HEK293 (cell line): ENCODE measurements at regions not wholly inside any gene's neighbourhood (a gene's known extent, or its start where the extent isn't known, plus 50 kb on each side); places are given as distances from the start of the nearest gene placed in this dataset.

Experiments used
- CTCF ChIA-PET: fragments of 350-600 bp; formaldehyde crosslinking; extraction: SDS; loops from one replicate; lab custom pipeline; 2021; ENCODE audit warnings: antibody characterized with exemption; lab: Yijun Ruan, JAX
- POLR2A ChIA-PET: fragments of 300-600 bp; formaldehyde crosslinking; extraction: SDS; loops from one replicate; lab custom pipeline; 2020; ENCODE audit warnings: antibody characterized with exemption, inconsistent platforms; lab: Yijun Ruan, JAX
- H3K27ac ChIP-seq: fragments of 200-500 bp; sonication (Bioruptor generic); 2 replicates; pipeline ENCODE4 v1.5.1; 2014; ENCODE audit warnings: low read depth, low read length, control low read depth, inconsistent platforms; ENCODE audit errors: extremely low read depth
- H3K36me3 ChIP-seq, 2 experiments: fragments of 200-500 bp in 1 of 2; sonication (Bioruptor generic) in 1 of 2; 1 replicate in 1 of 2; 2 replicates in 1 of 2; pipeline ENCODE4 v1.5.1; 2014 to 2017; ENCODE audit warnings: inconsistent platforms in 2 of 2, low read length in 2 of 2; ENCODE audit not compliant: control insufficient read depth in 2 of 2, insufficient read depth in 1 of 2
- H3K4me1 ChIP-seq: fragments of 200-500 bp; sonication (Bioruptor generic); 2 replicates; pipeline ENCODE4 v1.5.1; 2014; ENCODE audit warnings: mild to moderate bottlenecking, low read length, inconsistent platforms; ENCODE audit not compliant: control insufficient read depth, insufficient read depth
- H3K4me3 ChIP-seq: 2 replicates; pipeline ENCODE4 v1.5.1; 2011; ENCODE audit warnings: low read depth, mild to moderate bottlenecking, control low read depth, low read length, moderate library complexity
- H3K9me3 ChIP-seq: fragments of 200-500 bp; sonication (Bioruptor generic); 2 replicates; pipeline ENCODE4 v1.5.1; 2014; ENCODE audit warnings: low read depth, low read length, inconsistent platforms; ENCODE audit not compliant: control insufficient read depth, insufficient read depth
- OSR2 ChIP-seq: fragments of 450-650 bp; formaldehyde crosslinking; IDR thresholded peaks from 2 replicates; pipeline ENCODE4 v1.5.1; 2016; ENCODE audit warnings: missing biosample characterization, missing genetic modification characterization
- SP2 ChIP-seq: fragments of 450-650 bp; formaldehyde crosslinking; IDR thresholded peaks from 2 replicates; pipeline ENCODE4 v1.5.1; 2016; ENCODE audit warnings: missing biosample characterization, missing genetic modification characterization
- ZBTB44 ChIP-seq: fragments of 450-650 bp; IDR thresholded peaks from 2 replicates; pipeline ENCODE4 v1.5.1; 2018; ENCODE audit warnings: missing biosample characterization, mild to moderate bottlenecking, missing genetic modification characterization
- ZNF112 ChIP-seq: fragments of 450-650 bp; formaldehyde crosslinking; IDR thresholded peaks from 2 replicates; pipeline ENCODE4 v1.5.0; 2017; ENCODE audit warnings: missing biosample characterization, missing genetic modification characterization
- ZNF16 ChIP-seq: fragments of 450-650 bp; formaldehyde crosslinking; IDR thresholded peaks from 2 replicates; pipeline ENCODE4 v1.5.1; 2016; ENCODE audit warnings: low read depth, missing biosample characterization, missing genetic modification characterization
- ZNF18 ChIP-seq: fragments of 450-650 bp; formaldehyde crosslinking; IDR thresholded peaks from 2 replicates; pipeline ENCODE4 v1.5.1; 2016; ENCODE audit warnings: missing biosample characterization, missing genetic modification characterization
- ZNF354C ChIP-seq: fragments of 450-650 bp; formaldehyde crosslinking; IDR thresholded peaks from 2 replicates; pipeline ENCODE4 v1.5.1; 2016; ENCODE audit warnings: missing biosample characterization, missing genetic modification characterization, low read depth, borderline replicate concordance
- ZNF548 ChIP-seq: fragments of 450-650 bp; formaldehyde crosslinking; IDR thresholded peaks from 2 replicates; pipeline ENCODE4 v1.5.1; 2016; ENCODE audit warnings: missing biosample characterization, missing genetic modification characterization
- ZNF596 ChIP-seq: fragments of 450-650 bp; IDR thresholded peaks from 2 replicates; pipeline ENCODE4 v1.5.0; 2018; ENCODE audit warnings: missing biosample characterization, mild to moderate bottlenecking, missing genetic modification characterization, moderate library complexity
- ZNF654 ChIP-seq: fragments of 450-650 bp; formaldehyde crosslinking; IDR thresholded peaks from 2 replicates; pipeline ENCODE4 v1.5.1; 2016; ENCODE audit warnings: low read depth, missing biosample characterization, missing genetic modification characterization
- ZNF692 ChIP-seq: fragments of 450-650 bp; formaldehyde crosslinking; IDR thresholded peaks from 2 replicates; pipeline ENCODE4 v1.5.1; 2016; ENCODE audit warnings: missing biosample characterization, missing genetic modification characterization
- ZNF830 ChIP-seq: fragments of 450-650 bp; IDR thresholded peaks from 2 replicates; pipeline ENCODE4 v1.5.0; 2018; ENCODE audit warnings: missing biosample characterization, missing genetic modification characterization, low read depth, mild to moderate bottlenecking, moderate library complexity
- TF ChIP-seq, protein P1 (sequence below): fragments of 450-650 bp; formaldehyde crosslinking; IDR thresholded peaks from 2 replicates; pipeline ENCODE4 v1.5.1; 2016; ENCODE audit warnings: missing biosample characterization, missing genetic modification characterization
- TF ChIP-seq, protein P2 (sequence below): fragments of 450-650 bp; formaldehyde crosslinking; IDR thresholded peaks from 2 replicates; pipeline ENCODE4 v1.5.1; 2016; ENCODE audit warnings: missing biosample characterization, missing genetic modification characterization
- TF ChIP-seq, protein P3 (sequence below): fragments of 450-650 bp; formaldehyde crosslinking; IDR thresholded peaks from 2 replicates; pipeline ENCODE4 v1.5.1; 2016; ENCODE audit warnings: missing biosample characterization, missing genetic modification characterization

DNA sequence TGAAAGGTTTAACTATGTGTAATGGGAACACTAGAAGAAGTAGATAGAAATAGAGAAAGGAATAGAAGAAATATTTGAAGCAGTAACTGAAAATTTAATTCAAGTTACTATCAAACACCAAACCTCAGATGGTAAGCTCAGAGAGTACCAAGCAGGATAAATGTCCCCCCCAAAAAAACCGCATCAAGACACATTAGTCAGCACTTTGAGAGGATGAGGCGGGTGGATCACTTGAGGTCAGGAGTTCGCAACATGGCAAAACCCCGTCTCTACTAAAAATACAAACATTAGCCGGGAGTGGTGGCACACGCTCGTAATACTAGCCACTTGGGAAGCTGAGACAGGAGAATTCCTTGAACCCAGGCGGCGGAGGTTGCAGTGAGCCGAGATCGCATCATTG lies 253.1 kb downstream of the C6orf118 start (continued):
- TF ChIP-seq ZBTB44 (no peak), ZNF692 (tag by site-specific recombination) (no peak)
- TF ChIP-seq, protein P1, sequence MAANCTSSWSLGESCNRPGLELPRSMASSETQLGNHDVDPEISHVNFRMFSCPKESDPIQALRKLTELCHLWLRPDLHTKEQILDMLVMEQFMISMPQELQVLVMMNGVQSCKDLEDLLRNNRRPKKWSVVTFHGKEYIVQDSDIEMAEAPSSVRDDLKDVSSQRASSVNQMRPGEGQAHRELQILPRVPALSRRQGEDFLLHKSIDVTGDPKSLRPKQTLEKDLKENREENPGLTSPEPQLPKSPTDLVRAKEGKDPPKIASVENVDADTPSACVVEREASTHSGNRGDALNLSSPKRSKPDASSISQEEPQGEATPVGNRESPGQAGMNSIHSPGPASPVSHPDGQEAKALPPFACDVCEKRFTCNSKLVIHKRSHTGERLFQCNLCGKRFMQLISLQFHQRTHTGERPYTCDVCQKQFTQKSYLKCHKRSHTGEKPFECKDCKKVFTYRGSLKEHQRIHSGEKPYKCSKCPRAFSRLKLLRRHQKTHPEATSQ (tag by site-specific recombination) = no peak
- TF ChIP-seq, protein P2, sequence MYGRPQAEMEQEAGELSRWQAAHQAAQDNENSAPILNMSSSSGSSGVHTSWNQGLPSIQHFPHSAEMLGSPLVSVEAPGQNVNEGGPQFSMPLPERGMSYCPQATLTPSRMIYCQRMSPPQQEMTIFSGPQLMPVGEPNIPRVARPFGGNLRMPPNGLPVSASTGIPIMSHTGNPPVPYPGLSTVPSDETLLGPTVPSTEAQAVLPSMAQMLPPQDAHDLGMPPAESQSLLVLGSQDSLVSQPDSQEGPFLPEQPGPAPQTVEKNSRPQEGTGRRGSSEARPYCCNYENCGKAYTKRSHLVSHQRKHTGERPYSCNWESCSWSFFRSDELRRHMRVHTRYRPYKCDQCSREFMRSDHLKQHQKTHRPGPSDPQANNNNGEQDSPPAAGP (tag by site-specific recombination) = no peak

DNA sequence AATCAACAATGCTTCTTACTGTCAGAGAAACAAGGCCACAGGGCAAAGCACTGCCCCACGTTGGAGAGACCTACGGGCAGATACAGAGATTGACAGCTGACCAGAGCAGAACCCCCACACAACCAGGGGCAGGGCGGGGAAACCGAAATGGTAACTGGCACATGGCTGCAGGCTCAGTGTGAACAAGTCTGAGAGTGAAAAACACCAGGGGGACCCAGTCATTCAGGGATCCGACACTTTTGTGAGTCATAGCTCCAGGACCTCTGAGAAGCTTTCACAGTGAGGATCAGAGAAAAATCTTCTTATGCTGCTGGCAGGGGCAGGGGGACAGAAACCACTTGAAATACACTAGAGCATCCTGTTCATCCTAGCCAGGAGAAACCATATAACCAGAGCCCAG lies 254.2 kb downstream of the C6orf118 start:
- POLR2A ChIA-PET = no interaction called here

DNA sequence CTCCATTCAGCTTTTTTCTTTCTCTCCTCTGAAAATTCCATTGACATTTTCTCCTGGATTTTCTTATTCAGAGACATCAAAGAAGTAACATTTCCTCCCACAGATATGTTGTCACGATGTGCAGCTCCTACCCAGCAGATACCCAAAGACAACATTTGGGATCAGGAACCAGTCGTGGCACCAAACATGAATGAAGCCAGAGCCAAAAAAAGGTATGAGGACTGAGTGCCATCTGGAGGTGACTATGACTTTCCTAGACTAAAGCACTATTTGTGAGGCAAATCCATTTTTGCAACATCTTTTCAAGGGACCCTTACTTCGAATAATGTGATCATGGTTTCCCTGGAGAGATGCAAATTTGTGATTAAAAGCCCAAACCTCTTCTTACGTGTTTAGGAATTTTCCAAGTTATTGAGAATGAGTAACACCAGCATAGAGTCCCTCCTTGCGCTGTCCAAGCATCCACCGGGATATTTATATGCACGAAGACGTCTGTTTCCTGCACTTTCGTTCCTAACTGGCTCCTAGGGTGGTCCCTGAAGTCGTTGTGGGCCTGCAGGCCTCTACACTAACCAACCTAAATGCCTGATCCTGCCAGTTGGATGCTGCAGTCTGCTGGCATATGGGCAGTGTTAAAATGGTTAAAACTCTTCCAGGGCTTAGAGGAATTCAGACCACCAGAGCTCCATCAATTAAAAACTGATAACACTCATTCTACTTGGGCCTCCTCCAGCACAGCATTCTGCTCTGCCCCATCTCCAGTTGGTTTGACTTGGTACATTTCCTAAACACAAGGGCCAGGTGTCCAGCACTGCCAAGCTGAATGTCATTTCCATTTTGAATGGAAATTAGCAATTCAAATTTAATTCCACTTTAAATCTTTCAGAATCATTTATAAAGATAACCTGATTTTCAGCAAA lies 256.6 kb downstream of the C6orf118 start:
- no peak for TF ChIP-seq ZNF18 (tag by site-specific recombination)
- H3K27ac ChIP-seq = no peak overlapping the region
- H3K4me3 ChIP-seq = no peak overlapping the region
- ChIA-PET POLR2A (no interaction called here), CTCF (interaction anchor here (0.8 kb wide), 1 partner anchor 126 kb away, joined by 5 read pairs; no protein-coding TSS in a partner anchor)
- H3K9me3 ChIP-seq = no peaks in the 10 kb centered on the region
- H3K36me3 ChIP-seq = no peaks in the 10 kb centered on the region
- H3K4me1 ChIP-seq = no peaks in the 10 kb centered on the region

More for the DNA sequence above, 254.2 kb downstream of the C6orf118 start:
- CTCF ChIA-PET = no interaction called here
- no peak overlapping the region for H3K4me3 ChIP-seq
- H3K27ac ChIP-seq = no peak overlapping the region
- TF ChIP-seq SP2 (tag by site-specific recombination) = no peak
- TF ChIP-seq ZNF16 (tag by site-specific recombination) = no peak
- TF ChIP-seq ZNF830 = no peak
- TF ChIP-seq ZNF596 = no peak
- no peak for TF ChIP-seq ZNF548 (tag by site-specific recombination)
- TF ChIP-seq OSR2 (tag by site-specific recombination) = no peak
- no peak for TF ChIP-seq ZNF112 (tag by site-specific recombination)
- TF ChIP-seq, protein P3, sequence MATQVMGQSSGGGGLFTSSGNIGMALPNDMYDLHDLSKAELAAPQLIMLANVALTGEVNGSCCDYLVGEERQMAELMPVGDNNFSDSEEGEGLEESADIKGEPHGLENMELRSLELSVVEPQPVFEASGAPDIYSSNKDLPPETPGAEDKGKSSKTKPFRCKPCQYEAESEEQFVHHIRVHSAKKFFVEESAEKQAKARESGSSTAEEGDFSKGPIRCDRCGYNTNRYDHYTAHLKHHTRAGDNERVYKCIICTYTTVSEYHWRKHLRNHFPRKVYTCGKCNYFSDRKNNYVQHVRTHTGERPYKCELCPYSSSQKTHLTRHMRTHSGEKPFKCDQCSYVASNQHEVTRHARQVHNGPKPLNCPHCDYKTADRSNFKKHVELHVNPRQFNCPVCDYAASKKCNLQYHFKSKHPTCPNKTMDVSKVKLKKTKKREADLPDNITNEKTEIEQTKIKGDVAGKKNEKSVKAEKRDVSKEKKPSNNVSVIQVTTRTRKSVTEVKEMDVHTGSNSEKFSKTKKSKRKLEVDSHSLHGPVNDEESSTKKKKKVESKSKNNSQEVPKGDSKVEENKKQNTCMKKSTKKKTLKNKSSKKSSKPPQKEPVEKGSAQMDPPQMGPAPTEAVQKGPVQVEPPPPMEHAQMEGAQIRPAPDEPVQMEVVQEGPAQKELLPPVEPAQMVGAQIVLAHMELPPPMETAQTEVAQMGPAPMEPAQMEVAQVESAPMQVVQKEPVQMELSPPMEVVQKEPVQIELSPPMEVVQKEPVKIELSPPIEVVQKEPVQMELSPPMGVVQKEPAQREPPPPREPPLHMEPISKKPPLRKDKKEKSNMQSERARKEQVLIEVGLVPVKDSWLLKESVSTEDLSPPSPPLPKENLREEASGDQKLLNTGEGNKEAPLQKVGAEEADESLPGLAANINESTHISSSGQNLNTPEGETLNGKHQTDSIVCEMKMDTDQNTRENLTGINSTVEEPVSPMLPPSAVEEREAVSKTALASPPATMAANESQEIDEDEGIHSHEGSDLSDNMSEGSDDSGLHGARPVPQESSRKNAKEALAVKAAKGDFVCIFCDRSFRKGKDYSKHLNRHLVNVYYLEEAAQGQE (tag by site-specific recombination) = no peak
- TF ChIP-seq ZNF354C (tag by site-specific recombination) = no peak
- TF ChIP-seq ZNF654 (tag by site-specific recombination) = no peak
- no peaks in the 10 kb centered on the region for H3K9me3 ChIP-seq
- no peaks in the 10 kb centered on the region for H3K4me1 ChIP-seq
- H3K36me3 ChIP-seq = no peaks in the 10 kb centered on the region
